ENCODE measurements at regions not wholly inside any gene's neighbourhood (a gene's known extent, or its start where the extent isn't known, plus 50 kb on each side); places are given as distances from the start of the nearest gene placed in this dataset.

DNA sequence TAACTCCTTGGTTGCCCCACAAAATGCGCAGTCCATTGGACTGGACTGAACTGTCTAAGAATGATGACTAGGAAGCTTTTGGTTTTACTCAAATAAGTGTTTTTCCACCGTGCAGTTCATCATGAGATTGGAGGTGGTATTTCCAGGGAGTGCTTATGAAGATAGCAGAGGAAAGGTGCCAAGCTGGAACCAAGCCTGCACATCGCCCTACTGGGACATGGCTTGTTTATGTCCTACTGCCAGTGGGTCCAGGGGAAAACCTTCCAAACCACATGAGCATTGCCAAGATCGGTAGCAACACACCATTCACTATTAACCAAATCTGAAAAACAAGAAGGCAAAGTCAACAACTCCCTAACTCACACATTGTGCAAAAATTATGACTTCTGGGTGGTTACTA, 54.7 kb upstream of the DSCAM start:
- no peak for DNase-seq (ENCODE audit: low spot score)

DNA sequence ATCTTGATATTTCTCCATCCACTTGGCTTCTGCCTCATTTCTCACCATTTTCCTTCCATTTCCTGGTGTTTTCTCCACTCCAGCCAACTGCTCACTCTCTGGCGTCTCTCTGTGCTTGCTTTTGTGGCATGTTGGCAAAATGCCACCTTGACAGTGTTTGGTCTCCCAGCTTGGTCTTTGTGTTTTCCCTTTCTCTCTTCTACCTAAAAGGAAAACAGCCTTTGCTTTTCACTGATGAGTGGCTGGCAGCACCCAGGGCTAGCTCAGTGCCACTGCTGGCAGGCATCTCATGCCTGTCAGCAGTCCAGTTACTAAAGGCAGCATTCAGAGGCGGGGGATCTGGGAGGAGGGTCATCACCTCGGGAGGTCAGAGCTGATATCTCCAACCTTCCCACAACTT, 55.3 kb upstream of the DSCAM start:
- no peak for DNase-seq (ENCODE audit: low spot score)

DNA sequence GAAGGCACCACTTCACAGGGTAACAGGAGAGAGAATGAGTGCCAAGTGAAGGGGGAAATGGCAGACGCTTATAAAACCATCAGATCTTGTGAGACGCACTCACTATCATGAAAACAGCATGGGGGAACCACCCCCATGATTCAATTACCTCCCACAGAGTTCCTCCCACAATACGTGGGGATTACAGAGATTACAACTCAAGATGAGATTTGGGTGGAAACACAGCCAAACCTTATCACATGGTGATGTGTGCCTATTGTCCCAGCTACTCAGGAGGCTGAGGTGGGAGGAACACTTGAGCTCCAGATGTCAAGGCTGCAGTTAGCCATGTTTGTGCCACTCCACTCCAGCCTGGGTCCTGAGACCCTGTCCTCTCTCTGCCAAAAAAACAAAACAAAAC, 56.0 kb upstream of the DSCAM start:
- no peak for DNase-seq (ENCODE audit: low spot score)

DNA sequence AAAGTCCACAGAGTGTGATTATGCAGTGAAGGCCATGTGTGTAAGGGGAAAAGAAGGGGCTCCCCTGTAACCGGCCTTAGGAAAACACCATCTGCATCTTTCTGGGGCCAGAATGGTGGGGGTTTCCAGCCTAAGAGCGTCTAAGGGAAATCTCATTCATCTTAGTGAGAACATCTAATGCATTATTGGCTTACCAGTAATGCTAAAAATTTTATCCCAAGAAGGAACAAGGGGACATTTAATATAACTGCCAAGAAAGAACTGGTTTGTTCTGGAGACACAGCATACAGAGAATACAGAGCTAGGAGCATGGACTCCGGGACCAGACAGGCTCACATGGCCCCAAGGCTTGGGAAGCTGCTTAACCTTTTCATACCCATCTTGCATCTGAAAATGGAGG, 58.3 kb upstream of the DSCAM start:
- DNase-seq (ENCODE audit: low spot score), result no peak

DNA sequence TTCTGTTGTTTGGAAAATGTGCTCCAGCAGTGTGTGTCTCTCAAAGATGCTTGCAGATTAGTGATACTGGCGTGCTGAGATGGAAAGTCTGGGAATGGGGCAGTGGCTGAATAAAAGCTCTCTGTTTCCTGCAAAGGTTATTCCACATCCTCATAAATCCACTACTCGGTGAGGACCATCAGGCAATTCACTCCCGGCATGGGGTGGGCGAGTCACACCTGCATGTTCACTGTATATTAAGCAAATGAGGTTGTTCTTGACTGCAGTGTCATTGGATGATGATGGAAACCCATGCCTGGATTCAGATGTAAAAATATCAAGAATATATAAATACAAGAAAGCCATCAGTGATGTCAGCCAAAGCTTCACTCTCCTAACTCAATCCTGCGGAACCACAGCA, 65.4 kb upstream of the DSCAM start:
- no peak for DNase-seq (ENCODE audit: low spot score)

DNA sequence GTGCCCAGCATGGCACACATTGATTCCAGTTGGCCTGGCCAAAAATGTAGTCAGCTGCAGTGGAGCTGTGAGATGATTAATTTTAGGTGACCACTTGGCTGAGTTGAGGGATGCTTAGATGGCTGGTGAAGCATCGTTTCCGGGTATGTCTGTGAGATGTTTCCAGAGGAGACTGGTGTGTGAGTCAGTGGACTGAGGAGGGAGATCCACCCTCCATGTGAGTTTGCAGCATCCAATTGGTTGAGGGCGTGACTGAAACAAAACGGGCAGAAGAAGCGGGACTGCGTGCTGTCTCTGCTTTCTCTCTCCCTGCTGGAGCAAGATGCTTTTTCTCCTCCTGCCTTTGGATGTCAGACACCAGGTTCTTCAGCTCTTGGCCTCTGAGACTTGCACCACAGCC, 68.2 kb upstream of the DSCAM start:
- no peak for DNase-seq (ENCODE audit: low spot score)

DNA sequence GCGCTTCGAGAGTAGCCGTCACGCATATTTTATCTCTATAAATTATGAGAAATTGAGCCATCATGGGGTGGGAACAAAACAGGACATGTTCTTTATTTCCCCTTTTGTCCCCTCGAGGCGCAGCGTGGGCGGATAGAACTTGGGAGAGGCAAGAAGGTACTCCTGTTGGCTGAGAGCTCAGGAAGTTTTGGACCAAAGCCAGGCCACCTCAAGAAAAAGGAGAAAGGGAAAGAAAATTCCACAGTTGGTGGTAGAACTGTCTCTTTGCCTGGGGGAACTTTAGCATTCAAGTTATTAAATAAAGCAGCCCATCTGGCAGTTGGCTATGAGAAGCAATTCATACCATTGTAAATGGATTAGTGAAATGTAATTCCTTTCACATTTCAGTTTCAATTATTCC, 76.4 kb upstream of the DSCAM start:
- DNase-seq (ENCODE audit: low spot score), result no peak

DNA sequence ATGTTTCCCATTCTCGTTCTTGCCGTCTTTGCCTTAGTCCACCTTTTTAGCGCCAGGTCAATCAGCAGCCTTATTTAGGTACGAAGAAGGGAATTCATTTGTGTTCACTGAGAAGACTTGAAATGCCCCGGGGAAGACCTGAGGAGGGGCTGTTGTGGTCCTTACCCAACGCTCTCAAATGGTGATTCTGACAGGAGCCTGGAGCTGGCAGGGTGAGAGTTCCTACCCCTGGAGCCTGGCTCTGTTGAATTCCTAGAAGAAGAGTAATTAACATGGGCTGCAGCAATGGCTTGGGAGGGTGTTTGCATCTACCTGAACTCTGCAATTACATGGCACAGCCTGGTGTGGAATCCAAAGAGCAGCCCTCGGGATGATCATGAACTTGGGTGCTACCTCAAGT, 76.9 kb upstream of the DSCAM start:
- no peak for DNase-seq (ENCODE audit: low spot score)

DNA sequence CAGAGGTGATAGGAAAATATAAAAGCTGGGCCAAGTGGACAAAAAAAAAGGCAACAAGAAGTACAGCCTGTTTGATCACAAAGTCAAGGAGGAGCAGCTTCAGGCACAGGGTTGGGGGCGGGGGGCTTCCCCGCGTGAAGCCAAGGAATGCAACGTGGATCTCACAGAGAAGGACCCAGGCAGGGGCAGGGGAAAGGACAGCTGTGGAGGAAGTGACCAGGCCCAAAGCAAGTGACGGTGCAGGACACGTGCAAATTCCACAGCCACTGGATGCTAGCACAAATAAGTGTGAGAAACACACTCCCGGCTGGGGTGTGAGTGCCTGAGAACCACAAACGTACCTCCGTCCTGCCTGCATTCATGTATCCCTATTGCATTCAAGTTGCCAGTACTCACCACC, 77.7 kb upstream of the DSCAM start:
- DNase-seq (ENCODE audit: low spot score), result no peak

DNA sequence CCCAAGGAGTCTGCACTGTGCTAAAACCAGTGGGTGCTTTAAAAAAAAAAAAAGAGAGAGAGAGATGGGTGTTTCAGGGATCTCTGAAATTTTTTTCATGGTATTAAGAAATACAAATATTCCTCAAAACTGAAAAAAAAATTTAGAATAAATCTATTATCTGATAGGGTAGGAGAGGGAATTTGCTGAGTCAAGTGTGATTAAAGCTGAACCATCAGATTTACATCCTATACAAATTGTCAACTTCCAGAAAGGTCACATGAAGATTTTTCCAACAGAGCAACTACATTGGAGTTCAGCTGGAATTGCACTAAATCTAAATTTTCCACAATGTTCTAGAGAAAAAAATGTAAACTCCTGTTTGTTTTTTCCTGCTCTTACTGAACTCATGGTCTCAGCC, 79.3 kb upstream of the DSCAM start:
- no peak for DNase-seq (ENCODE audit: low spot score)

DNA sequence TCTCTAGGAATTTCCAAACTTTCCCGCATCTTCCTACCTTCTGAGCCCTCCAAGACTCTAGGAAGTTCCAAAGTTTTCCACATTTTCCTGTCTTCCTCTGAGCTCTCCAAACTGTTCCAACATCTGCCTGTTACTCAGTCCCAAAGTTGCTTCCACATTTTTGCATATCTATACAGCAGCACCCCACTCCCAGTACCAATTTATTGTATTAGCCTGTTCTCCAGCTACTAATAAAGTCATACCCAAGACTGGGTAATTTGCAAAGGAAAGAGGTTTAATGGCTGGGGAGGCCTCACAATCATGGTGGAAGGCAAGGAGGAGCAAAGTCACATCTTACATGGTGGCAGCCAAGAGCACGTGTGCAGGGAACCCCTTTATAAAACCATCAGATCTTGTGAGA, 82.9 kb upstream of the DSCAM start:
- DNase-seq (ENCODE audit: low spot score), result no peak

DNA sequence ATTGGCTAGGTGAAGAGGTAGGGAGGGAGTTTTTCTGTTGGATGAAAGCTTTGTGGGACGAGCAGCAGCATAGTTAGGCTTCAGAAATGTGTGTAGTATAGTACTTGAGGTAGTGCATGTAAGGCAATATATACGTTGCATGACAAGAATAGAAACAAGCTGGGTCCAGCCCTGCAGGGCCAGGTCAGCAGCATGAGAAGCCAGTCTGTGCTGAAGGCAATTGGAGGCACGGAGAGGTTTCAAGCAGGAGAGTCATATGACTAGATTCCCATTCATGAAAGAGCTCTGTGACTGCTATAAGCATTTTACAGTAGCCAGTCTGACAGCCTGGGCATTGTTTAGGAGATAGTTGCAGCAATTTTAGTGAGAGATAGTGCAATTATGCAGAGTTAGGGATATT, 84.2 kb upstream of the DSCAM start:
- DNase-seq (ENCODE audit: low spot score), result no peak

DNA sequence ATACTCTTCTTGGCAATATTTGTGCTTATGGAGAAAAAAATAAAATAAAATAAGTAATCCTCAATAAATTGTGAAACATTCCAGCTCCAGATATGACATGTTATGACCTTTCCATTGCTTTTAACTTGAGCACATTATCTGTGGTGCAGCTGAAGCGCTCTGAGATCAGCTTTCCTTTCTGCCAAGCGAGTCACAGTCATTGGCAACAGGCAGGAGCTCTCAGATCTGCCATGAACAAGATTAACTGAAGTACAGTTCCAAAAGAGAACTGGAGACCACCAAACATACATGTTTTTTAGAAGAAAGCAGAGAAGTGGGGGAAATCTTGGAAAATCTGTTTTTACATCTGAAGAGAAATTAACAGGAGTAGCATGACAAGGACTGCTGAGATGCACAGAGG, 89.2 kb upstream of the DSCAM start:
- DNase-seq (ENCODE audit: low spot score), result no peak

DNA sequence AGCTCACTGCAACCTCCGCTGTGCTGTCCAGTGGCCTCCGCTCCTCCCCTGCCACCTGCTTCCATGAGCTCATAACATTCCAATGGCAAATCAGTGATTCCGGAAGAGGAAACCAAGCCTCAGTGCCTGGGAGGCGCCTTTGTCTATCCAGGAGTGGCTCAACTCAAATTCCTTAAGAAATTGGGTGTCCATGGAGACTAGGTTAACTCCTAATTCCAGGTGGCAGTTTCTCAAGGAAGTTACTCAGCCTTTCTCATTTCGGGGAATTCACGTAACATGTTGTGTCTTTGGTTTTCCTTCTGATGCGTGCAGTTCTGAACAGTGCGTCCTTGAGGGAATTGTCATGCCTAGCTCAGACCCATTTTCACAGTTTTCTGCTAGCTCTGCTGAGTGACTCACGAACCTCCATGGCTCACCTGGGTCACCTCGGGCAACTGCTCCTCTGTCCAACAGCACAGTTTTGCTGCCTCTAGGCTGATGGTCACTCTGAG, 89.9 kb upstream of the DSCAM start:
- no peak for DNase-seq (ENCODE audit: low spot score)

DNA sequence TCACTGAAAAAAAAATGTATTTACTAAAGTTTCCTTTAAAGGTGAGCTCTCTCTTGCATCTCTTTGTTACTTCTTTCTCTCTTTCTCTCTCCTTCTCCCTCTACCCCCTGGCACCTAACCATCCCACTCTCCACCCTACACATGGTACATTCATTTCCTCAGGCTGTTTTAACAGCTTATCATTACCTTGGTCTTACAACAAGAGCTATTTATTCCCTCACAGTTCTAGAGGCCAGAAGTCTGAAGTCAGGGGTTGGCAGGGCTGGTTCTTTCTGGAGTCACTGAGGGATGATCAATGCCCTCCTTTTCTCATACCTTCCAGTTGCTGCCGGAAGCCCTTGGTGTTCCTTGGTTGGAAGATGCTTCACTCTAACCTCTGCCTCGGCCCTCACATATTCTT, 91.1 kb upstream of the DSCAM start:
- no peak for DNase-seq (ENCODE audit: low spot score)

DNA sequence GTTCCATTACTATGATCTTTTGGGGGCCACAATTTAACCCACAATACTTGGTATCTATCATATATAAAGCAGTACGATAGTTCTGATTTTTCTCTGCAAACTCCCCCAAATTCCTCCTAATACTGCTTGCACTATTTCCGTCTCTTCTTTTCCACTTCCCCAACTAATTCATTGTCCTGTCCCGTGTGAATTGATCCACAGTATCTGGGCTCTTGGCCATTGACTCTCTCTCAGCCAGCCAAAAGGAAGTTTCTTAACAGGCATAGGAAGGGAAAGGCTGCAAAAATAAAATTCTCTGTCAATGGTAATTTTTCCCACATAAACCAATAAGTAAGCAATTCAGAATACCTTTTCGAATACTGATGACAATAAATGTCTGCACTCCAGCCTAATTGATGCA, 91.7 kb upstream of the DSCAM start:
- DNase-seq (ENCODE audit: low spot score), result no peak

DNA sequence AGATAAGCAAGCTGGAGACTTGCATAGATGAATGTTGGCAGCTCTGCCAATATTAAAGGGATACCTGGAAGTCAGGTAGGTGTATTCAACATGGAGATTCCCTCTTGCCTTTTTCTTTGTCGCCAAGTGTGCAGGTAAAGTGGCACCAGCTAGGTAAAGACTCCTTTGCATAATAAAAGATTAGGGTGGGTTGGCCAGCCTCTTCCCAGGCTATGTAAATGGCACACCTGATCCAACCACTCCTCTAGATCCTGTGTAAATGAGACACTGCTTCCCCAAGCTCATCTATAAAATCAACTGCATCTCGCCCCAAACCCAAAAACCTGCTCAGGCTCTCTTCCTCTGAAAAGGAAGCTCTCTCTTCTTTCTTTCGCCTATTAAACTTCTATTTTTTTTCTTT, 100.8 kb upstream of the DSCAM start:
- no peak for DNase-seq (ENCODE audit: low spot score)

DNA sequence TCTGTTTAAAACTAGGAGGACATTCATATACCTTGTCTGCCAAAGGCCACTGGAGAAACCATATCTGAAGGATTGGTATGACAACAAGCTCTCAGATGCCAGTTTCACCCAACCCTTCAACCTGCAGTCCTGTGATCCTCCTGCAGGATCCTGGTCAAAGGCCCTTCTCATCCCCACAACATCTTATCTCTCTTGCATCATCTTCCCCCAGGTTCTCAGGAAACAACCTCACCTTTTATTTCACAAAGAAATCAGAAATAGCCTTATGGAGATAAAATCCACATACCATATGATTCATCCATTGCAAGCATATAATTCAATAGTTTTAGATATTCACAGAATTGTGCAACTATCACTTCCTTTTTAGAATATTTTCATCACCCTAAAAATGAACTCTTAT, 104.0 kb upstream of the DSCAM start:
- no peak for DNase-seq (ENCODE audit: low spot score)

DNA sequence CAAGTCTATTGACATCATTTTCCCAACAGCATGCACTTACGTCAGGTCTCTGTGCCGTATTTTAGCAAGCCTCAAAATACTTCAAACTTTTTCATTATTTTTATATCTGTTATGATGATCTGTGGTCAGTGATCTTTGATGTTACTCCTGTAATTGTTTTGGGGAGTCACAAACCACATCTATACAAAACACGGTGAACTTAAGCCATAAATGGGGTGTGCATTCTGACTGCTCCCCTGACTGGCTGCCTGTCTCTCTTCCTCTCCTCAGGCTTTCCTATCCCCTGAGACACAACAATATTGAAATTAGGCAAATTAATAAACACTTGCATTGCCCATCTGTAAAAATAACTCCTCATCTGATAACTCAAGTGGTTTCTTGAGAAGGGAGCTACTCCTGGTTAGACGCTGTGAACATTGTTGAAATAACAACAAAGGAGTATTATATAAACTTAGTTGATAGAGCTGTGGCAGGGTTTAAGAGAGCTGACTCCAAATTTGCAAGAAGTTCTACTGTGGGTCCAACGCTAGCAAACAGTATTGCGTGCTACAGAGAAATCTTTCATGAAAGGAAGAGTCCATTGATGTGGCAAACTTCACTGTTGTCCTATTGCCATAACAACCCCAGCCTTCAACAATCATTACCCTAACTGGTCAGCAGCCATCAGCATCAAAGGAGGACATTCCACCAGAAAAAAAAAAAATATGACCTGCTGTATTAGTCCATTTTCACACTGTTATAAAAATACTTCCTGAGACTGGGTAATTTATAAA, 105.8 kb upstream of the DSCAM start:
- DNase-seq (ENCODE audit: low spot score), result no peak

DNA sequence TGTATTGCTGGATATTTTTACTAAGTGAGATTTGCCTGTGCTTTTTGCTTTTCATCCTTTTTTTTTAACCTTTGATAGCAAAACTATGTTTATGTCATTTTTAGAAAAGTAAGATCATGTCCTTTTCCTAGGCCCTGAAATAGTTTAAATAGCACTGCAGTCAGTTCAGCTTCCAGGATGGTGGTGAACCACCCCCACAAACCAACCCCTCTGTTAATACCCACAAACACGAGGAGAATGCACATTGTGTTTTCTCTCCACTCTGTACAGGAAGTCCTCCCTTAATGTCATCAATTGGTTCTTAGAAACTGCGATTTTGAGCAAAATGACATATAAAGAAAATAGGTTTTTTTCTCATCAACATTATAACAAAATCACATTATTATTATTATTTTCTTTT, 117.7 kb upstream of the DSCAM start:
- DNase-seq (ENCODE audit: low spot score), result no peak

DNA sequence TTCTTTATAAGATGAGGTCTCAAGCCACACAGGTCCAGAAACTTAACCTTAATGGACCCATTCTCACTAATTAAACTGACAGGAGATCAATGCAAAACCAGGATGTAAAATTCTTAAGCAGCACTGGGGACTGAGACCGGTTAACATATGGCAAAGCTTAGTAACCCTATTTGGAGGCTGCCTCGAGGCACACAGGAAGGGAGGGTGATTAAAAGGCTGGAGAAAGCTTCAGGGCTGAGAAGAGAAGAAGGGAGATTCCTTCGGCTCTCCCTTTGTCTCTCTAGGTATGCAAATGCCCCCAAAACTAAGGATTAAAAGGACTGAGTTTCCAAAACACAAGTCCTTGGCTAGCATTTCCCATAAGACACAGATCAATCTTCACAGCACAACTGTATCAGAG, 120.8 kb upstream of the DSCAM start:
- DNase-seq (ENCODE audit: low spot score), result no peak

DNA sequence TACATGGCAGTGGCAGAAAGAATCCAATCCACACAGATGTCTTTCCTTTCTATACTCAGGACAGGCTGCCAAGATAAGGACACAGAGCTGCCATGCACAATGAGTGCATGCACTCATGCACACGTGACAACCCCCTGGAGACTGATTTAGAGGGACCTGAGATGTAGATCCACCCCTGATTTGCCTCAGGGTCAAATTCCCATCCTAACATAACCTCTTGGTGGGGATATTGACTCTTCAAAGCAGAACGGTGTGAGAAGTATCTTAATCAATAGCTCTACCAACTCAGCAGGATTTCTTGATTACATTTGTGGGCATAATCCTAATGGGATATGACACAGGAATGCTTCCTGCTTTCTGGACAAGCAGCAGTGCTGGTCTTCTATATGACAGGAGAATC, 125.2 kb upstream of the DSCAM start:
- no peak for DNase-seq (ENCODE audit: low spot score)

DNA sequence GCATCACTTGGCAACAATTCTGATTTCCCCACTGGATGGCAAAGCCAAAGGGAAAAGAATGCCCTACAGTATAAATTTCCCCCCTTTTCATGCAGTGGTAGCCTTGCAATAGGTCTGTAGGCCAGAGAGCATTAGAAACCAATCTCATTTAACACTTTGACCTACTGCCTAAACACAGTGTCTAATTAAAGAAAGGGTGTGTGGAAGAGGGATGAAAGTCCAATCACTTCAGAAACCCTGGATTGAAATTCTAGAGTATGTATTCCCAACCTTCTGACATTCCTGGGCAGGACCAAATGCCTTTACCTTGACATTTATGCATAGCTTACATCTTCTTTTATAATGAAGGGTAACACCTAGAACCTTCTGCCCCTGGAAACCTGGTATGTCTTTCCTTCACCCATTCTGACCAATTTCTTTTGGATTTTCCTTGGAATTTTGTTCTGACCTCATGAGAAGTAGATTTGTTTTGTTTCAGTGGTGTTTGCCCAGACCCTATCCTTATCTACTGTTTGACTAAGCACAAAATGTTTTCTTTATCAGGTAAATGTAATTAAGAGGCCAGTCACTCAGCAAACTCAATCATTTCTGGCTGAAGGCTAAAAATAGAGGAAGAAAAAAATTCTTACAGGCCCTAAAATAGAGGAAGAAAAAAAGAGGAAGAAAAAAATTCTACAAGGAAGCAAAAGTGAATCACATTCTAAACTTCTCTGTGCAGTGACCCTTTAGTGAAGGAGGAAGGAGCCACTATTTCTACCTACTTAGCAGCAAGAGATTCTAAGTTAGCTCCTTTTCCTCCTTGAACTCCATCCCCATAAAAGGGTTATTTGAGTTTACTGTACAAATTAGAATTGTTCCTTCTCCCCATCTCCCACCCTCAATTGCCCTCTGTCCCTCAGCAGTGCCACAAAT, 129.5 kb upstream of the DSCAM start:
- DNase-seq (ENCODE audit: low spot score), result no peak

DNA sequence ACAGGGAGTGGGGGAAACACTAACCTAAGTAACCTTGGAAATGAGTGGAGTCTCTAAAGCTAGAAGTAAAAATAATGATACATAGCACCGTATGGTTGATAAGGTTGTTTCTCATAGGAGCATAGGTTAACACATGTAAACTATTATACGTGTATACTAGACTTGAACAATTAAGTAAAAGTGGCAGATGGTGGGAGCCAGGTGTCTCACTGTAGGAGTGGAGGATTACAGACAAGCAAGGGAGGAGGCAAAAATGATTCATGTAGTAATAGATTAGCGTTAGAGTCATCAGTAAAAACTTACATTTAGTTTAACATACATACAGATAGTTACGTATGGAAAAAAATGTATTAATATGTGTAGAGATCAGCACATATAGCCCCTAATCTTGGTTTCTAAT, 138.4 kb upstream of the DSCAM start:
- no peak for DNase-seq (ENCODE audit: low spot score)

All from GM03348 (cell line).